Loucy (cell line): ENCODE measurements at regions not wholly inside any gene's neighbourhood (a gene's known extent, or its start where the extent isn't known, plus 50 kb on each side); places are given as distances from the start of the nearest gene placed in this dataset.

Experiments used
- H2AFZ ChIP-seq: fragments of 200-600 bp; sonication (generic); 2 replicates; pipeline ENCODE4 v1.6.0; 2016; ENCODE audit warnings: antibody characterized with exemption, mild to moderate bottlenecking, low read length, moderate library complexity
- H3F3A ChIP-seq: fragments of 200-600 bp; 2 replicates; pipeline ENCODE4 v1.6.0; 2016; ENCODE audit warnings: antibody characterized with exemption, low read depth, mild to moderate bottlenecking
- H3K27me3 ChIP-seq: fragments of 200-600 bp; sonication (generic); 2 replicates; pipeline ENCODE4 v1.6.1; 2014; ENCODE audit warnings: low read length, mild to moderate bottlenecking; ENCODE audit not compliant: insufficient read depth, poor library complexity, severe bottlenecking
- H3K36me3 ChIP-seq: fragments of 200-600 bp; sonication (generic); 2 replicates; pipeline ENCODE4 v1.6.1; 2016; ENCODE audit warnings: low read length; ENCODE audit not compliant: insufficient read depth
- H3K4me1 ChIP-seq: fragments of 200-600 bp; sonication (generic); 2 replicates; pipeline ENCODE4 v1.5.1; 2014; ENCODE audit warnings: low read length, mild to moderate bottlenecking; ENCODE audit not compliant: insufficient read depth, poor library complexity, severe bottlenecking
- H3K4me2 ChIP-seq: fragments of 200-600 bp; sonication (generic); 2 replicates; pipeline ENCODE4 v1.6.0; 2014; ENCODE audit warnings: antibody characterized with exemption, low read length, low read depth, mild to moderate bottlenecking; ENCODE audit not compliant: poor library complexity, severe bottlenecking
- H3K4me3 ChIP-seq: fragments of 200-600 bp; sonication (generic); 2 replicates; pipeline ENCODE4 v1.5.1; 2014; ENCODE audit warnings: low read length, mild to moderate bottlenecking, mixed read lengths; ENCODE audit not compliant: poor library complexity, severe bottlenecking
- H3K79me2 ChIP-seq: fragments of 200-600 bp; sonication (generic); 2 replicates; pipeline ENCODE4 v1.6.1; 2014; ENCODE audit warnings: low read length; ENCODE audit not compliant: insufficient read depth
- H3K9ac ChIP-seq: fragments of 200-600 bp; sonication (generic); 2 replicates; pipeline ENCODE4 v1.6.0; 2014; ENCODE audit warnings: mild to moderate bottlenecking, low read depth, low read length, moderate library complexity; ENCODE audit not compliant: poor library complexity, severe bottlenecking
- H3K9me2 ChIP-seq: fragments of 200-600 bp; sonication (generic); replicated peaks from 2 replicates; pipeline ENCODE4 v1.6.1; 2016; ENCODE audit warnings: low read depth, low read length, mixed read lengths
- H3K9me3 ChIP-seq: fragments of 200-600 bp; sonication (generic); 2 replicates; pipeline ENCODE4 v1.6.1; 2014; ENCODE audit warnings: mild to moderate bottlenecking, antibody characterized with exemption, low read length, low read depth; ENCODE audit not compliant: insufficient read depth
- H4K20me1 ChIP-seq: fragments of 200-600 bp; sonication (generic); 2 replicates; pipeline ENCODE4 v1.6.0; 2014; ENCODE audit warnings: antibody characterized with exemption, low read length, mild to moderate bottlenecking; ENCODE audit not compliant: insufficient read depth, poor library complexity, severe bottlenecking
- CTCF ChIP-seq: fragments of 200-600 bp; sonication (generic); conservative IDR thresholded peaks from 2 replicates; pipeline ENCODE4 v1.5.1; 2014; ENCODE audit warnings: mild to moderate bottlenecking, antibody characterized with exemption, low read length
- EZH2phosphoT487 ChIP-seq: fragments of 200-600 bp; IDR thresholded peaks from 2 replicates; pipeline ENCODE4 v1.6.1; 2018; ENCODE audit warnings: antibody characterized with exemption, mild to moderate bottlenecking, moderate library complexity, borderline replicate concordance

- no peaks in the 10 kb centered on the region for H3F3A ChIP-seq
- H3K9ac ChIP-seq: no peak overlapping the region
- H3K4me3 ChIP-seq: no peak overlapping the region
- H4K20me1 ChIP-seq: no peaks in the 10 kb centered on the region
- no peaks in the 10 kb centered on the region for H3K4me1 ChIP-seq
- no peaks in the 10 kb centered on the region for H3K79me2 ChIP-seq
- no peaks in the 10 kb centered on the region for H3K9me2 ChIP-seq
- H3K9me3 ChIP-seq: no peaks in the 10 kb centered on the region
- no peak overlapping the region for H3K4me2 ChIP-seq
- no peak overlapping the region for H2AFZ ChIP-seq
- H3K36me3 ChIP-seq: no peaks in the 10 kb centered on the region
- H3K27me3 ChIP-seq: no peaks in the 10 kb centered on the region
- TF ChIP-seq CTCF (no peak), EZH2phosphoT487 (no peak)
Measured at GRCh38 chr15:62578546-62578945, 413.5 kb upstream of the C2CD4B start.

- Histone ChIP-seq H3K4me3 (no peak overlapping the region), H3K27me3 (no peaks in the 10 kb centered on the region), H3F3A (no peaks in the 10 kb centered on the region), H3K36me3 (no peaks in the 10 kb centered on the region), H3K4me1 (no peaks in the 10 kb centered on the region), H4K20me1 (no peaks in the 10 kb centered on the region), H2AFZ (no peak overlapping the region), H3K4me2 (no peak overlapping the region), H3K79me2 (no peaks in the 10 kb centered on the region), H3K9ac (no peak overlapping the region), H3K9me2 (no peaks in the 10 kb centered on the region), H3K9me3 (no peaks in the 10 kb centered on the region)
- TF ChIP-seq CTCF (no peak), EZH2phosphoT487 (no peak)
Measured at GRCh38 chr15:62578960-62579359, 413.9 kb upstream of the C2CD4B start.

- Histone ChIP-seq H3K4me3 (no peak overlapping the region), H3K79me2 (no peaks in the 10 kb centered on the region), H3K9me3 (no peaks in the 10 kb centered on the region), H3K36me3 (no peaks in the 10 kb centered on the region), H3K4me1 (no peaks in the 10 kb centered on the region), H3K27me3 (no peaks in the 10 kb centered on the region), H3K4me2 (no peak overlapping the region), H3F3A (no peaks in the 10 kb centered on the region), H4K20me1 (no peaks in the 10 kb centered on the region), H3K9ac (no peak overlapping the region), H2AFZ (no peak overlapping the region), H3K9me2 (no peaks in the 10 kb centered on the region)
- no peak for TF ChIP-seq CTCF
- TF ChIP-seq EZH2phosphoT487: no peak
Measured at GRCh38 chr15:62579842-62580241, 414.8 kb upstream of the C2CD4B start.
